ENCODE measurements at regions not wholly inside any gene's neighbourhood (a gene's known extent, or its start where the extent isn't known, plus 50 kb on each side); places are given as distances from the start of the nearest gene placed in this dataset.

DNA sequence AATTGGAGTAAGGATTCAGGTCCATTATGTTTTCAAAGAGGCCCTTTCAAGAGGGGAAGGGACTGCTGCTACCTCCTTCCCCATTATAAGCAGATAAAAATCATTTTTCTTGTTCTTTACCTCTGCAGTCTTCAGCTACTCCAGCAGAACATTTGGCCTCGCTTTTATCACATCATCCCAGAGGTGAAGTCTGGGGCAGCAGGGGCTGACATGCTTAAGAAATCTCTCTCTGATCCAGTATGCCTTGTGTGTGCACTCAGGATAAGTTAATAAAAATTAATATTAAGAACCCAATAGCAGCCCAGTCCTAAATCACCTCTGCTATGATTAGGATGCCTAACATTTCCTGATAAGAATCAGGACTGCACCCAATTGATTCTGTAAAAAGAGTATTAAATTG lies 306.9 kb upstream of the NREP start:
- 64 to 70% methylated on average over 1 of the region's 1 CpG for WGBS, 2 donors
- no peaks in the 10 kb centered on the region for H3K27me3 ChIP-seq
- H3K4me1 ChIP-seq: no peaks in the 10 kb centered on the region
- no peak for DNase-seq (ENCODE audit: low spot score in 2 of 2)
- no peaks in the 10 kb centered on the region for H3K9me3 ChIP-seq
- H3K4me3 ChIP-seq: no peak overlapping the region
- TF ChIP-seq POLR2A (IDR thresholded peaks at IDR 0.05) (no peak), EP300 (IDR thresholded peaks at IDR 0.05) (no peak)
- TF ChIP-seq, protein P1, sequence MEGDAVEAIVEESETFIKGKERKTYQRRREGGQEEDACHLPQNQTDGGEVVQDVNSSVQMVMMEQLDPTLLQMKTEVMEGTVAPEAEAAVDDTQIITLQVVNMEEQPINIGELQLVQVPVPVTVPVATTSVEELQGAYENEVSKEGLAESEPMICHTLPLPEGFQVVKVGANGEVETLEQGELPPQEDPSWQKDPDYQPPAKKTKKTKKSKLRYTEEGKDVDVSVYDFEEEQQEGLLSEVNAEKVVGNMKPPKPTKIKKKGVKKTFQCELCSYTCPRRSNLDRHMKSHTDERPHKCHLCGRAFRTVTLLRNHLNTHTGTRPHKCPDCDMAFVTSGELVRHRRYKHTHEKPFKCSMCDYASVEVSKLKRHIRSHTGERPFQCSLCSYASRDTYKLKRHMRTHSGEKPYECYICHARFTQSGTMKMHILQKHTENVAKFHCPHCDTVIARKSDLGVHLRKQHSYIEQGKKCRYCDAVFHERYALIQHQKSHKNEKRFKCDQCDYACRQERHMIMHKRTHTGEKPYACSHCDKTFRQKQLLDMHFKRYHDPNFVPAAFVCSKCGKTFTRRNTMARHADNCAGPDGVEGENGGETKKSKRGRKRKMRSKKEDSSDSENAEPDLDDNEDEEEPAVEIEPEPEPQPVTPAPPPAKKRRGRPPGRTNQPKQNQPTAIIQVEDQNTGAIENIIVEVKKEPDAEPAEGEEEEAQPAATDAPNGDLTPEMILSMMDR (IDR thresholded peaks at IDR 0.05): no peak
- no peaks in the 10 kb centered on the region for H3K36me3 ChIP-seq
- H3K27ac ChIP-seq: no peak overlapping the region

DNA sequence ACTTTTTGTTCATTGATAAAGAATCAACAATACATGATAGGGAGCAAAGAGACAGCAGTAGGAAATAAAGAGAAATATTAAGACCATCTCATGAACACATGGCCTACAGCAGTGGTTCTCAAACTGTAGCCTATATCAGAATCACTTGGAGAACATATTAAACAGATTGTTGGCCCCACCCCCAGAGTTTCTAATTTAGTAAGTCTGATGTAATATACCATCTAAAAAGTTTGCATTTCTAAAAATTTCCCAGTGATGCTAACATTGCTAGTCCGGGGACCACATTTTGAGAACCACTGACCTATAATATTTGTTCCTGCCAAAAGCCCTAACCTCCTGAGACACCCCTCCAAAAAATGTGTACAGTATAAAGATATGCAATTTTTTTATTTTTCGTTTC lies 306.2 kb upstream of the NREP start:
- no peaks in the 10 kb centered on the region for H3K36me3 ChIP-seq
- no peaks in the 10 kb centered on the region for H3K9me3 ChIP-seq
- no peak for DNase-seq (ENCODE audit: low spot score in 2 of 2)
- WGBS, 2 donors: 70 to 72% methylated on average over 2 of the region's 2 CpGs
- TF ChIP-seq, protein P1 (IDR thresholded peaks at IDR 0.05): no peak
- TF ChIP-seq EP300 (IDR thresholded peaks at IDR 0.05) (no peak), POLR2A (IDR thresholded peaks at IDR 0.05) (no peak)
- H3K4me1 ChIP-seq: no peaks in the 10 kb centered on the region
- no peaks in the 10 kb centered on the region for H3K27me3 ChIP-seq
- H3K4me3 ChIP-seq: no peak overlapping the region
- no peak overlapping the region for H3K27ac ChIP-seq

DNA sequence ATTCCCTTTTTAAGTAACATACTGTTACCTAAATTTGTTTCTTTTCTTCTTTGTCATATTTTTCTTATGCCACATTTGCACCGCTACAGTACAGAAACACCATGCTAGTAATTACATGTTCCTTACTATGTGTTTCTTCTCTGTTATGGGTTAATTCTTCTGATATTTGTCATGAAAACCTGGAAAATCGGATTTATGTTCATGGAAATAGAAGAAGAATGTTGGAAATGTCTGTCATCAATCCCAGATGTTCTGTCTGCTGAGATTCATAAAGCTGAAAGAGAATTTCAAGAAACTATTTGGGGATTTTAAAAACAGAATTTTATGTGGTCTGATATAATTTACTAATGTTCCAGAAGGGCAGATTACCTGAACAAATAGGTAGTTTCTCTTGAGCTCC lies 305.2 kb upstream of the NREP start:
- no peak for TF ChIP-seq EP300 (IDR thresholded peaks at IDR 0.05)
- TF ChIP-seq, protein P1 (IDR thresholded peaks at IDR 0.05): no peak
- no peak for TF ChIP-seq POLR2A (IDR thresholded peaks at IDR 0.05)
- no peaks in the 10 kb centered on the region for H3K27me3 ChIP-seq
- 75 to 76% methylated on average over 2 of the region's 2 CpGs for WGBS, 2 donors
- H3K4me1 ChIP-seq: no peaks in the 10 kb centered on the region
- no peaks in the 10 kb centered on the region for H3K9me3 ChIP-seq
- no peak overlapping the region for H3K27ac ChIP-seq
- DNase-seq (ENCODE audit: low spot score in 2 of 2): no peak
- no peaks in the 10 kb centered on the region for H3K36me3 ChIP-seq
- H3K4me3 ChIP-seq: no peak overlapping the region

DNA sequence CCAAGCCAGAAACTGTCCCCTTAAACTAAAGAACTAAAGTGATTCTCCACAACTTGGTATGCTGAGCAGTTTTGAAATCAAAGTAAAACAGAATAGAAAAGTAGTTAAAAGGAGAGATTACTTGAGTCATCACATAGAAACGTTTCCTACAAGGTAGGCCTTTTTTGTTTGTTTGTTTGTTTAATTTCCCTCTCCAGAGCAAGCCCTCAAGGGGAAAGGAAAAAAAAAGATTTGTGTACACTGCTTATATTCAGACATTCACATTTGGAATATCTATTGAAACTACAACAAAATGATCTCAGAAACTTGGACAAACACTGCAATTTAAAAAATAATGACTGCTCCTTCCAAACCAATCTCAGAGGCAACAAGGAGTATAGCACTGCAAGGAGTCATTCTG lies 304.7 kb upstream of the NREP start:
- no peak overlapping the region for H3K27ac ChIP-seq
- H3K4me1 ChIP-seq: no peaks in the 10 kb centered on the region
- H3K4me3 ChIP-seq: no peak overlapping the region
- H3K27me3 ChIP-seq: no peaks in the 10 kb centered on the region
- TF ChIP-seq EP300 (IDR thresholded peaks at IDR 0.05) (no peak), POLR2A (IDR thresholded peaks at IDR 0.05) (no peak)
- TF ChIP-seq, protein P1 (IDR thresholded peaks at IDR 0.05): no peak
- no peak for DNase-seq (ENCODE audit: low spot score in 2 of 2)
- WGBS, 2 donors: 14 to 22% methylated on average over 1 of the region's 1 CpG
- H3K36me3 ChIP-seq: no peaks in the 10 kb centered on the region
- H3K9me3 ChIP-seq: no peaks in the 10 kb centered on the region

DNA sequence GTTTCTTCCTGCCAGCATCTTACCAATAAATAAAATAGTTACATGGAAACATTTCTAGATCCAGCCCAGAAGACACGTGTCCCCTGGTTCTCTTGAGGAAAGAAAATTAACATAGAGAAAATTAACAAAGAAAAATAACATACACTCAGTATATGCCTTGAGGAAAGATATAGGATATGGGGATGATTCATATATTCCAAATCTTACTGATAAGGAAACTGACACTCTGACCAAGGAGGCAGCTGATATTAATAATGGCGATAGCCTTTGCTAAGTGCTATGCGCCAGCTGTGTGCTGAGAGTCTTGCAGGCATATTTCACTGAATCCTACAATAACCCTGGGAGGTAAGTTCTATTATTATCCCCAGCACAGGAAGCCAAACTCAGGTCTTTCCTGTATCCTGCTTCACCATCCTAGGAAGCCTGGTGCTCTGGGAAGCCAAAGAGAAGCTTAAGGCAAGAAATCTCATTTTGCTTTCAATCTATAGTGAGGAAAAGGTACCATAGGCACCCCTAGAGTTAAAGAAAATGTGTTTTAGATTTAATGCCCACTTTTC lies 302.7 kb upstream of the NREP start:
- DNase-seq (ENCODE audit: low spot score in 2 of 2): no peak
- H3K36me3 ChIP-seq: no peaks in the 10 kb centered on the region
- TF ChIP-seq POLR2A (IDR thresholded peaks at IDR 0.05): no peak
- TF ChIP-seq, protein P1 (IDR thresholded peaks at IDR 0.05): no peak
- no peak for TF ChIP-seq EP300 (IDR thresholded peaks at IDR 0.05)
- H3K27ac ChIP-seq: no peak overlapping the region
- peaks cover 0 to 15% (median 0%) of the 10 kb centered on the region in 4 donors for H3K9me3 ChIP-seq
- H3K27me3 ChIP-seq: no peaks in the 10 kb centered on the region
- H3K4me1 ChIP-seq: no peaks in the 10 kb centered on the region
- WGBS, 2 donors: 84 to 90% methylated on average over 3 of the region's 3 CpGs
- H3K4me3 ChIP-seq: no peak overlapping the region
